ENCODE measurements at regions not wholly inside any gene's neighbourhood (a gene's known extent, or its start where the extent isn't known, plus 50 kb on each side); places are given as distances from the start of the nearest gene placed in this dataset.

GRCh38 chr21:35408401-35408800, 359.3 kb upstream of the RUNX1 start:
- TF ChIP-seq TCF7L2 (IDR thresholded peaks at IDR 0.05; ENCODE audit: low read depth, low read length): no peak
- TF ChIP-seq CTCF (IDR thresholded peaks at IDR 0.05): no peak
- TF ChIP-seq, protein P1, sequence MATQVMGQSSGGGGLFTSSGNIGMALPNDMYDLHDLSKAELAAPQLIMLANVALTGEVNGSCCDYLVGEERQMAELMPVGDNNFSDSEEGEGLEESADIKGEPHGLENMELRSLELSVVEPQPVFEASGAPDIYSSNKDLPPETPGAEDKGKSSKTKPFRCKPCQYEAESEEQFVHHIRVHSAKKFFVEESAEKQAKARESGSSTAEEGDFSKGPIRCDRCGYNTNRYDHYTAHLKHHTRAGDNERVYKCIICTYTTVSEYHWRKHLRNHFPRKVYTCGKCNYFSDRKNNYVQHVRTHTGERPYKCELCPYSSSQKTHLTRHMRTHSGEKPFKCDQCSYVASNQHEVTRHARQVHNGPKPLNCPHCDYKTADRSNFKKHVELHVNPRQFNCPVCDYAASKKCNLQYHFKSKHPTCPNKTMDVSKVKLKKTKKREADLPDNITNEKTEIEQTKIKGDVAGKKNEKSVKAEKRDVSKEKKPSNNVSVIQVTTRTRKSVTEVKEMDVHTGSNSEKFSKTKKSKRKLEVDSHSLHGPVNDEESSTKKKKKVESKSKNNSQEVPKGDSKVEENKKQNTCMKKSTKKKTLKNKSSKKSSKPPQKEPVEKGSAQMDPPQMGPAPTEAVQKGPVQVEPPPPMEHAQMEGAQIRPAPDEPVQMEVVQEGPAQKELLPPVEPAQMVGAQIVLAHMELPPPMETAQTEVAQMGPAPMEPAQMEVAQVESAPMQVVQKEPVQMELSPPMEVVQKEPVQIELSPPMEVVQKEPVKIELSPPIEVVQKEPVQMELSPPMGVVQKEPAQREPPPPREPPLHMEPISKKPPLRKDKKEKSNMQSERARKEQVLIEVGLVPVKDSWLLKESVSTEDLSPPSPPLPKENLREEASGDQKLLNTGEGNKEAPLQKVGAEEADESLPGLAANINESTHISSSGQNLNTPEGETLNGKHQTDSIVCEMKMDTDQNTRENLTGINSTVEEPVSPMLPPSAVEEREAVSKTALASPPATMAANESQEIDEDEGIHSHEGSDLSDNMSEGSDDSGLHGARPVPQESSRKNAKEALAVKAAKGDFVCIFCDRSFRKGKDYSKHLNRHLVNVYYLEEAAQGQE (IDR thresholded peaks at IDR 0.05; ENCODE audit: insufficient read depth in 1 of 2, low read depth in 2 of 2, low read length in 1 of 2): no peak
